OCI-LY7 (cell line): ENCODE measurements at regions not wholly inside any gene's neighbourhood (a gene's known extent, or its start where the extent isn't known, plus 50 kb on each side); places are given as distances from the start of the nearest gene placed in this dataset.

Source experiments
- BruUV-seq: library from RNA; stranded (reverse); fragments of 400-500 nt; replicated peaks from 2 replicates; lab custom pipeline; 2021; lab: Mats Ljungman, UMichigan
- CTCF ChIA-PET: fragments of 300-600 bp; sonication (Branson Sonifier 250); formaldehyde crosslinking; loops from one replicate; lab custom pipeline; 2022; ENCODE audit warnings: antibody characterized with exemption; ENCODE audit not compliant: unreplicated experiment; lab: Charles Lee
- POLR2A ChIA-PET: fragments of 300-600 bp; sonication (Branson Sonifier 250); formaldehyde crosslinking; loops from one replicate; lab custom pipeline; 2022; ENCODE audit warnings: antibody characterized with exemption; lab: Charles Lee
- DNase-seq: peaks from one replicate; pipeline ENCODE4 v3.0.0-alpha.2; 2015; ENCODE audit warnings: low spot score
- H2AFZ ChIP-seq: fragments of 200-600 bp; sonication (generic), shearing (Covaris generic); 2 replicates; pipeline ENCODE4 v1.6.1; 2014; ENCODE audit warnings: mild to moderate bottlenecking, antibody characterized with exemption, low read length, moderate library complexity
- H3K27ac ChIP-seq: fragments of 200-600 bp; sonication (generic); 2 replicates; pipeline ENCODE4 v1.5.1; 2014; ENCODE audit warnings: mixed run types, low read depth, mild to moderate bottlenecking, moderate library complexity, low read length, inconsistent platforms; ENCODE audit not compliant: poor library complexity, severe bottlenecking
- H3K36me3 ChIP-seq: fragments of 200-600 bp; sonication (generic); 2 replicates; pipeline ENCODE4 v1.6.1; 2014; ENCODE audit warnings: mild to moderate bottlenecking, antibody characterized with exemption, low read length, moderate library complexity, mixed read lengths; ENCODE audit not compliant: insufficient read depth
- H3K4me1 ChIP-seq: fragments of 200-600 bp; sonication (generic); 2 replicates; pipeline ENCODE4 v1.5.1; 2014; ENCODE audit warnings: mild to moderate bottlenecking, low read length; ENCODE audit not compliant: insufficient read depth, poor library complexity, severe bottlenecking
- H3K4me2 ChIP-seq: fragments of 200-600 bp; sonication (generic); 2 replicates; pipeline ENCODE4 v1.6.1; 2014; ENCODE audit warnings: mild to moderate bottlenecking, low read length
- H3K4me3 ChIP-seq: fragments of 200-600 bp; sonication (generic); 2 replicates; pipeline ENCODE4 v1.5.1; 2014; ENCODE audit warnings: mild to moderate bottlenecking, low read depth, low read length; ENCODE audit not compliant: poor library complexity, severe bottlenecking
- H3K79me2 ChIP-seq: fragments of 200-600 bp; sonication (generic); 2 replicates; pipeline ENCODE4 v1.6.1; 2016; ENCODE audit warnings: low read depth, mild to moderate bottlenecking, low read length, moderate library complexity, mixed read lengths; ENCODE audit not compliant: insufficient read depth
- H3K9me2 ChIP-seq: fragments of 200-600 bp; sonication (generic); 2 replicates; pipeline ENCODE4 v1.6.1; 2016; ENCODE audit warnings: mild to moderate bottlenecking, low read length, mixed read lengths; ENCODE audit not compliant: insufficient read depth
- H3K9me3 ChIP-seq: fragments of 200-600 bp; sonication (generic); 2 replicates; pipeline ENCODE4 v1.6.1; 2014; ENCODE audit warnings: mild to moderate bottlenecking, mixed run types, low read length, mixed read lengths
- H4K20me1 ChIP-seq: fragments of 200-600 bp; sonication (generic); 2 replicates; pipeline ENCODE4 v1.6.1; 2014; ENCODE audit warnings: mild to moderate bottlenecking, antibody characterized with exemption, low read length, moderate library complexity, mixed read lengths; ENCODE audit not compliant: insufficient read depth
- EZH2phosphoT487 ChIP-seq: fragments of 200-600 bp; sonication (generic); IDR thresholded peaks from 2 replicates; pipeline ENCODE4 v1.6.1; 2018; ENCODE audit warnings: low read depth, borderline replicate concordance, mild to moderate bottlenecking, mixed run types, antibody characterized with exemption, low read length, moderate library complexity, mixed read lengths
- intact Hi-C: fragments of 100-400 bp; cut with micrococcal nuclease; formaldehyde crosslinking; loops from one replicate; pipeline ENCODE4 v1.10.0; 2022; ENCODE audit not compliant: unreplicated experiment
- TF ChIP-seq, protein P1 (sequence below): fragments of 200-600 bp; sonication (generic); conservative IDR thresholded peaks from 2 replicates; pipeline ENCODE4 v1.5.1; 2014; ENCODE audit warnings: mild to moderate bottlenecking, antibody characterized with exemption, low read length, moderate library complexity, mixed read lengths

- Histone ChIP-seq H3K4me1 (no peaks in the 10 kb centered on the region), H3K36me3 (no peaks in the 10 kb centered on the region), H3K4me3 (no peak overlapping the region), H4K20me1 (no peaks in the 10 kb centered on the region), H3K4me2 (no peak overlapping the region), H3K9me3 (no peaks in the 10 kb centered on the region), H3K79me2 (no peaks in the 10 kb centered on the region), H2AFZ (no peak overlapping the region), H3K27ac (no peak overlapping the region), H3K9me2 (no peaks in the 10 kb centered on the region)
- intact Hi-C loops, result no loop called here
- no peak for DNase-seq
- TF ChIP-seq EZH2phosphoT487, result no peak
- TF ChIP-seq, protein P1, sequence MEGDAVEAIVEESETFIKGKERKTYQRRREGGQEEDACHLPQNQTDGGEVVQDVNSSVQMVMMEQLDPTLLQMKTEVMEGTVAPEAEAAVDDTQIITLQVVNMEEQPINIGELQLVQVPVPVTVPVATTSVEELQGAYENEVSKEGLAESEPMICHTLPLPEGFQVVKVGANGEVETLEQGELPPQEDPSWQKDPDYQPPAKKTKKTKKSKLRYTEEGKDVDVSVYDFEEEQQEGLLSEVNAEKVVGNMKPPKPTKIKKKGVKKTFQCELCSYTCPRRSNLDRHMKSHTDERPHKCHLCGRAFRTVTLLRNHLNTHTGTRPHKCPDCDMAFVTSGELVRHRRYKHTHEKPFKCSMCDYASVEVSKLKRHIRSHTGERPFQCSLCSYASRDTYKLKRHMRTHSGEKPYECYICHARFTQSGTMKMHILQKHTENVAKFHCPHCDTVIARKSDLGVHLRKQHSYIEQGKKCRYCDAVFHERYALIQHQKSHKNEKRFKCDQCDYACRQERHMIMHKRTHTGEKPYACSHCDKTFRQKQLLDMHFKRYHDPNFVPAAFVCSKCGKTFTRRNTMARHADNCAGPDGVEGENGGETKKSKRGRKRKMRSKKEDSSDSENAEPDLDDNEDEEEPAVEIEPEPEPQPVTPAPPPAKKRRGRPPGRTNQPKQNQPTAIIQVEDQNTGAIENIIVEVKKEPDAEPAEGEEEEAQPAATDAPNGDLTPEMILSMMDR, result no peak
- BruUV-seq, result no TSS peak
- POLR2A ChIA-PET, result interaction anchor here (0.6 to 0.7 kb wide), 3 partner anchors 114 to 877 kb away, joined by 3 read pairs; no protein-coding TSS in a partner anchor
- CTCF ChIA-PET, result no interaction called here
Measured at GRCh38 chr16:64751906-64752305, 370.0 kb downstream of the CDH11 start.

- Histone ChIP-seq H3K79me2 (no peaks in the 10 kb centered on the region), H2AFZ (no peak overlapping the region), H3K36me3 (no peaks in the 10 kb centered on the region), H3K27ac (no peak overlapping the region), H3K4me3 (no peak overlapping the region), H3K9me3 (no peaks in the 10 kb centered on the region), H3K4me1 (no peaks in the 10 kb centered on the region), H3K4me2 (no peak overlapping the region), H4K20me1 (no peaks in the 10 kb centered on the region), H3K9me2 (no peaks in the 10 kb centered on the region)
- TF ChIP-seq, protein P1, result no peak
- TF ChIP-seq EZH2phosphoT487, result no peak
- POLR2A ChIA-PET, result interaction anchor here (0.6 to 0.7 kb wide), 2 partner anchors 1267 to 1954 kb away, joined by 3 read pairs; no protein-coding TSS in a partner anchor
- BruUV-seq, result no TSS peak
- CTCF ChIA-PET, result no interaction called here
- DNase-seq, result no peak
- intact Hi-C loops, result no loop called here
Measured at GRCh38 chr16:64749346-64749745, 372.5 kb downstream of the CDH11 start.

DNA sequence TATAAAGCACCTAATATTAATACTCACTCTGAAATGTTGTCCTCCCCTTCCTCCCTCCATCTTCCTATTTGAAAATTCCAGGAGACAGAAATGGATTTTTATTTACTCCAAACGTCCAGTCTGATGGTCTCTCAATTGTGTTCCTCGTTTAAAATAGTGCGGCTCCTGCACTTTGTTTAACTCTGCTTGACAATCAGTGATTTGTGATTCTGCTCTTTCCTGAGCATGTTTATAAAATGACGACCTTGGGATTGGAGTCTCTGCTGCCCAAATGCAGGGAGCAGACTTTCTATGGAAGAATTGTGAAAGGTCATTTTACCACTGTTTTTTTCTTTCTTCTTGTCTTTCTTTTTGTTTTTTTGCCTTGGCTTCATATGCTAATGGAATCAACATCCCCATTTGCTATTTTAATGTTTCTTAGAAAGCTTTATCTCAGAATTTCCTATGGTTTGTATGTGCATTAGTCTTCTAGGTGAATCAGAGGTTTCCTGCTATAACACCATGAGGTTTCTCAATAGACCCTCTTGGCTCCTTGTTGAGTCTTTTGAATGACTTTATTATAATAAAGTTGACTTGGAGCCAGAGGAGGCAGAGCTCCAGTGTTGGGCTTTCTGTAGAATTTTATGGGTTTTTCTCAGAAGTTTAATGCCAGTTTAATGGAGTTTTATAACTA lies 376.5 kb downstream of the CDH11 start:
- Histone ChIP-seq H3K27ac (no peak overlapping the region), H3K4me1 (no peaks in the 10 kb centered on the region), H3K9me2 (no peaks in the 10 kb centered on the region), H3K79me2 (no peaks in the 10 kb centered on the region), H2AFZ (no peak overlapping the region), H3K4me3 (no peak overlapping the region), H4K20me1 (no peaks in the 10 kb centered on the region), H3K9me3 (no peaks in the 10 kb centered on the region), H3K36me3 (no peaks in the 10 kb centered on the region), H3K4me2 (no peak overlapping the region)
- ChIA-PET CTCF (no interaction called here), POLR2A (interaction anchor here (0.6 kb wide), 1 partner anchor 765 kb away, joined by 4 read pairs; no protein-coding TSS in a partner anchor)
- no peak for DNase-seq
- TF ChIP-seq, protein P1, result no peak
- TF ChIP-seq EZH2phosphoT487, result no peak
- intact Hi-C loops, result no loop called here
- BruUV-seq, result no TSS peak
